AG09309 (cell line): ENCODE measurements at regions not wholly inside any gene's neighbourhood (a gene's known extent, or its start where the extent isn't known, plus 50 kb on each side); places are given as distances from the start of the nearest gene placed in this dataset.

Experiments used
- DNase-seq: peaks from one replicate; pipeline ENCODE4 v3.0.0-alpha.2; 2010; ENCODE audit warnings: low read depth
- H3K4me3 ChIP-seq: 2 replicates; pipeline ENCODE4 v1.5.1; 2011; ENCODE audit warnings: mild to moderate bottlenecking, low read depth, low read length, moderate library complexity; ENCODE audit not compliant: control insufficient read depth
- CTCF ChIP-seq: IDR thresholded peaks from 2 replicates; pipeline ENCODE4 v1.5.1; 2011; ENCODE audit warnings: mild to moderate bottlenecking, low read depth, low read length, inconsistent platforms; ENCODE audit not compliant: insufficient read depth, control insufficient read depth; ENCODE audit errors: missing control alignments

- H3K4me3 ChIP-seq, result no peak overlapping the region
- TF ChIP-seq CTCF, result no peak
- no peak for DNase-seq
Observed at GRCh38 chr13:59326717-59327116, 837.0 kb downstream of the DIAPH3 start.

- no peak for DNase-seq
- no peak overlapping the region for H3K4me3 ChIP-seq
- no peak for TF ChIP-seq CTCF
Observed at GRCh38 chr13:59330764-59331163, 833.0 kb downstream of the DIAPH3 start.

- no peak for DNase-seq
Observed at GRCh38 chr13:59332966-59333365, 830.8 kb downstream of the DIAPH3 start.

GRCh38 chr13:59337070-59337469 is 826.7 kb downstream of the DIAPH3 start:
- no peak for TF ChIP-seq CTCF
- no peak overlapping the region for H3K4me3 ChIP-seq
- no peak for DNase-seq

More at GRCh38 chr13:59332966-59333365, 830.8 kb downstream of the DIAPH3 start:
- no peak overlapping the region for H3K4me3 ChIP-seq
- no peak for TF ChIP-seq CTCF

- no peak for DNase-seq
- no peak for TF ChIP-seq CTCF
- no peak overlapping the region for H3K4me3 ChIP-seq
Observed at GRCh38 chr13:59340151-59340550, 823.6 kb downstream of the DIAPH3 start.

GRCh38 chr13:59340581-59340980 is 823.1 kb downstream of the DIAPH3 start:
- no peak overlapping the region for H3K4me3 ChIP-seq
- TF ChIP-seq CTCF, result no peak
- no peak for DNase-seq

GRCh38 chr13:59342400-59342799 is 821.3 kb downstream of the DIAPH3 start:
- TF ChIP-seq CTCF, result no peak
- DNase-seq, result no peak
- H3K4me3 ChIP-seq, result no peak overlapping the region
